Body of pancreas (tissue), 4 donors: ENCODE measurements at regions not wholly inside any gene's neighbourhood (a gene's known extent, or its start where the extent isn't known, plus 50 kb on each side); places are given as distances from the start of the nearest gene placed in this dataset.

ENCODE experiments used
- ATAC-seq: fragments of 150-250 bp; one replicate; pipeline ENCODE4 v1.9.1; 2016
- DNase-seq, 4 donors: peaks; one replicate each; pipeline ENCODE4 v3.0.0-alpha.2; 2019
- H3K27ac ChIP-seq, 4 donors: fragments of 200-600 bp; sonication (generic); 1 replicate in 3 of 4; 2 replicates in 1 of 4; pipeline versions ENCODE4 v1.5.1 to v1.6.1; 2016 to 2019; ENCODE audit warnings: mild to moderate bottlenecking in 1 of 4, mixed read lengths in 1 of 4, moderate library complexity in 1 of 4
- H3K27me3 ChIP-seq, 2 donors: fragments of 200-600 bp; sonication (generic); one replicate each; pipeline ENCODE4 v1.6.0; 2016; ENCODE audit warnings: mild to moderate bottlenecking in 1 of 2
- H3K36me3 ChIP-seq, 2 donors: fragments of 200-600 bp; sonication (generic); replicated peaks in 1 of 2; 2 replicates each; pipeline ENCODE4 v1.5.1; 2016; ENCODE audit warnings: low read depth in 2 of 2; ENCODE audit not compliant: insufficient read depth in 1 of 2
- H3K4me1 ChIP-seq: fragments of 200-600 bp; sonication (generic); one replicate; pipeline ENCODE4 v1.6.0; 2016
- H3K4me3 ChIP-seq, 2 donors: fragments of 200-600 bp; sonication (generic); 1 replicate in 1 of 2; 2 replicates in 1 of 2; pipeline ENCODE4 v1.5.1; 2016 to 2019
- H3K9me3 ChIP-seq, 3 donors: fragments of 200-600 bp; sonication (generic); 1 replicate in 2 of 3; 2 replicates in 1 of 3; pipeline ENCODE4 v1.5.1; 2016
- POLR2A ChIP-seq, 3 donors: fragments of 450-650 bp; IDR thresholded peaks; one replicate each; pipeline ENCODE4 v1.6.1; 2016; ENCODE audit warnings: antibody characterized with exemption in 3 of 3, mild to moderate bottlenecking in 2 of 3
- WGBS, 2 donors: methylation state at CpG; one replicate each; pipeline ENCODE4 v1.1.5; 2017; 5-methylcytosine and 5-hydroxymethylcytosine counted together
- intact Hi-C: fragments of 100-400 bp; cut with DNase I; formaldehyde crosslinking; loops from one replicate; pipeline ENCODE4 v1.15.1; 2023
- TF ChIP-seq, protein P1 (sequence below), 7 experiments: fragments of 450-650 bp in 4 of 7; fragments of 200-600 bp in 3 of 7; sonication (generic) in 3 of 7; IDR thresholded peaks; one replicate each; pipeline ENCODE4 v1.5.1; 2016 to 2019; ENCODE audit warnings: antibody characterized with exemption in 7 of 7

DNA sequence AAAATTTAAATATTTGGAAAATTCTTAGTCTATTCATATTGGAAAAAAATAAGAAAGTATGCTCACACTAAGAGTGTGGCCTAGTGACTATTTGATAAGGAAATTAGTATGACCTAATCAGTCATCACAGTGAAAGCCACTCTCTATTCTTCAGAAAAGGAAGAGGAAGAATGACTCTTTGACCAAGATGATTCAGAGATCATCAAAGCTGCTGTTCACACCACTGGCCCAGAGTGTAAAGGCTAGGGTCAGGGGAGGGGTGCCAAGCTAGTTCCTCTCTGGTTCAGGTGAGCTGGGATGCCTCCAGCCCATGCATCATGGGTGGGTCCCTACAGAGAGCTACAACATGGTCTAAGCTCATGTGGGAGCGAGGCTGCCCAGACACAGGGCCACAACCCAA is 396.9 kb upstream of the NDST3 start:
- 44 to 81% methylated on average over 1 of the region's 1 CpG for WGBS, 2 donors
- intact Hi-C loops = no loop called here
- Histone ChIP-seq H3K27me3 (no peaks in the 10 kb centered on the region), H3K9me3 (no peaks in the 10 kb centered on the region), H3K36me3 (no peaks in the 10 kb centered on the region), H3K4me3 (no peak overlapping the region), H3K27ac (no peak overlapping the region), H3K4me1 (no peaks in the 10 kb centered on the region)
- TF ChIP-seq, protein P1, sequence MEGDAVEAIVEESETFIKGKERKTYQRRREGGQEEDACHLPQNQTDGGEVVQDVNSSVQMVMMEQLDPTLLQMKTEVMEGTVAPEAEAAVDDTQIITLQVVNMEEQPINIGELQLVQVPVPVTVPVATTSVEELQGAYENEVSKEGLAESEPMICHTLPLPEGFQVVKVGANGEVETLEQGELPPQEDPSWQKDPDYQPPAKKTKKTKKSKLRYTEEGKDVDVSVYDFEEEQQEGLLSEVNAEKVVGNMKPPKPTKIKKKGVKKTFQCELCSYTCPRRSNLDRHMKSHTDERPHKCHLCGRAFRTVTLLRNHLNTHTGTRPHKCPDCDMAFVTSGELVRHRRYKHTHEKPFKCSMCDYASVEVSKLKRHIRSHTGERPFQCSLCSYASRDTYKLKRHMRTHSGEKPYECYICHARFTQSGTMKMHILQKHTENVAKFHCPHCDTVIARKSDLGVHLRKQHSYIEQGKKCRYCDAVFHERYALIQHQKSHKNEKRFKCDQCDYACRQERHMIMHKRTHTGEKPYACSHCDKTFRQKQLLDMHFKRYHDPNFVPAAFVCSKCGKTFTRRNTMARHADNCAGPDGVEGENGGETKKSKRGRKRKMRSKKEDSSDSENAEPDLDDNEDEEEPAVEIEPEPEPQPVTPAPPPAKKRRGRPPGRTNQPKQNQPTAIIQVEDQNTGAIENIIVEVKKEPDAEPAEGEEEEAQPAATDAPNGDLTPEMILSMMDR (IDR thresholded peaks at IDR 0.05) = no peak
- TF ChIP-seq POLR2A (IDR thresholded peaks at IDR 0.05) = no peak
- ATAC-seq = no peak
- DNase-seq = no peak

GRCh38 chr4:117640836-117641235 is 393.4 kb upstream of the NDST3 start:
- DNase-seq (no peak), ATAC-seq (no peak)
- Histone ChIP-seq H3K36me3 (no peaks in the 10 kb centered on the region), H3K27ac (no peak overlapping the region), H3K4me3 (no peak overlapping the region), H3K4me1 (no peaks in the 10 kb centered on the region), H3K9me3 (no peaks in the 10 kb centered on the region), H3K27me3 (no peaks in the 10 kb centered on the region)
- intact Hi-C loops = no loop called here
- 0 to 11% methylated on average over 1 of the region's 1 CpG for WGBS, 2 donors
- TF ChIP-seq POLR2A (IDR thresholded peaks at IDR 0.05) = no peak
- TF ChIP-seq, protein P1 (IDR thresholded peaks at IDR 0.05) = no peak

DNA sequence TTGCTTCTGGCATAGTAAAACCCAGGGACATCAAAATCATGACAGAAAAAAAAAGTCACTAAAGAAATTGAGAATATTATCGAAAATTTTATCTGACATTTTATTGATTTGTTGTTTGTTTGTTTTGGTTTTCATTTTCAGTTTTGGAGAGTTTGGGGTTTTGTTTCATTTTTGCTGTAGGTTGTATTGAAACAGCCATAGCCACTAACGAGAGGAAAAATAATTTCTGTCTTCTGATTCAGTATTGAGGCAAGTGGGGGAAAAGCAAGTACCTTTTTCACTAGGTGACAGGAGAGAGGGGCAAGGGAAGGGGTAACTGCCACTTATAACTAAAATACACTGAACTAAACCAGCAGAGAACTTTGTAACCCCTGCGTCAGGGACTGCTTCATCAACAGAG is 392.8 kb upstream of the NDST3 start:
- Histone ChIP-seq H3K36me3 (no peaks in the 10 kb centered on the region), H3K27me3 (no peaks in the 10 kb centered on the region), H3K27ac (no peak overlapping the region), H3K4me3 (no peak overlapping the region), H3K9me3 (no peaks in the 10 kb centered on the region), H3K4me1 (no peaks in the 10 kb centered on the region)
- DNase-seq (no peak), ATAC-seq (no peak)
- no peak for TF ChIP-seq POLR2A (IDR thresholded peaks at IDR 0.05)
- TF ChIP-seq, protein P1 (IDR thresholded peaks at IDR 0.05) = no peak
- intact Hi-C loops = no loop called here
- 41 to 47% methylated on average over 3 of the region's 3 CpGs for WGBS, 2 donors

- TF ChIP-seq, protein P1 (IDR thresholded peaks at IDR 0.05) = no peak
- no peak for TF ChIP-seq POLR2A (IDR thresholded peaks at IDR 0.05)
- 16 to 21% methylated on average over 2 of the region's 2 CpGs for WGBS, 2 donors
- no peaks in the 10 kb centered on the region for H3K4me1 ChIP-seq
- H3K9me3 ChIP-seq = no peaks in the 10 kb centered on the region
- no peak for ATAC-seq
- H3K4me3 ChIP-seq = no peak overlapping the region
- intact Hi-C loops = no loop called here
- DNase-seq = no peak
- no peaks in the 10 kb centered on the region for H3K27me3 ChIP-seq
- no peaks in the 10 kb centered on the region for H3K36me3 ChIP-seq
- no peak overlapping the region for H3K27ac ChIP-seq
These were observed 380.2 kb upstream of the NDST3 start for GRCh38 chr4:117654079-117654478.

- no peaks in the 10 kb centered on the region for H3K9me3 ChIP-seq
- H3K27ac ChIP-seq = no peak overlapping the region
- ATAC-seq (no peak), DNase-seq (no peak)
- H3K4me3 ChIP-seq = no peak overlapping the region
- no peaks in the 10 kb centered on the region for H3K36me3 ChIP-seq
- no peaks in the 10 kb centered on the region for H3K4me1 ChIP-seq
- intact Hi-C loops = no loop called here
- WGBS, 2 donors = 70 to 73% methylated on average over 1 of the region's 1 CpG
- no peaks in the 10 kb centered on the region for H3K27me3 ChIP-seq
- TF ChIP-seq, protein P1 (IDR thresholded peaks at IDR 0.05) = no peak
- no peak for TF ChIP-seq POLR2A (IDR thresholded peaks at IDR 0.05)
These were observed 373.6 kb upstream of the NDST3 start for GRCh38 chr4:117660668-117661067.
